Chondrocyte (in vitro differentiated cells): ENCODE measurements at regions not wholly inside any gene's neighbourhood (a gene's known extent, or its start where the extent isn't known, plus 50 kb on each side); places are given as distances from the start of the nearest gene placed in this dataset.

Experiments used
- DNase-seq: peaks from one replicate; pipeline ENCODE4 v3.0.0; 2021; ENCODE audit warnings: mixed read lengths, low spot score
- H3K27ac Mint-ChIP-seq: one replicate; pipeline ENCODE4 v1.8.0; 2021; ENCODE audit warnings: mild to moderate bottlenecking, moderate library complexity, mixed read lengths; ENCODE audit not compliant: unreplicated experiment
- H3K27me3 Mint-ChIP-seq: 2 replicates; pipeline ENCODE4 v1.8.0; 2021; ENCODE audit warnings: low read depth, mixed read lengths
- H3K36me3 Mint-ChIP-seq: 2 replicates; pipeline ENCODE4 v1.8.0; 2021; ENCODE audit warnings: low read depth, mixed read lengths
- H3K4me1 Mint-ChIP-seq: 2 replicates; pipeline ENCODE4 v1.8.0; 2021; ENCODE audit warnings: low read depth, mild to moderate bottlenecking, mixed read lengths
- H3K4me3 Mint-ChIP-seq: one replicate; pipeline ENCODE4 v1.8.0; 2021; ENCODE audit warnings: mild to moderate bottlenecking, moderate library complexity, mixed read lengths; ENCODE audit not compliant: unreplicated experiment
- H3K9me3 Mint-ChIP-seq: 2 replicates; pipeline ENCODE4 v1.8.0; 2021; ENCODE audit warnings: low read depth, mixed read lengths
- TF ChIP-seq, protein P1 (sequence below): fragments of 200-600 bp; sonication (generic); IDR thresholded peaks from 2 replicates; pipeline ENCODE4 v1.5.0; 2021; ENCODE audit warnings: antibody characterized with exemption, mild to moderate bottlenecking, moderate library complexity

DNA sequence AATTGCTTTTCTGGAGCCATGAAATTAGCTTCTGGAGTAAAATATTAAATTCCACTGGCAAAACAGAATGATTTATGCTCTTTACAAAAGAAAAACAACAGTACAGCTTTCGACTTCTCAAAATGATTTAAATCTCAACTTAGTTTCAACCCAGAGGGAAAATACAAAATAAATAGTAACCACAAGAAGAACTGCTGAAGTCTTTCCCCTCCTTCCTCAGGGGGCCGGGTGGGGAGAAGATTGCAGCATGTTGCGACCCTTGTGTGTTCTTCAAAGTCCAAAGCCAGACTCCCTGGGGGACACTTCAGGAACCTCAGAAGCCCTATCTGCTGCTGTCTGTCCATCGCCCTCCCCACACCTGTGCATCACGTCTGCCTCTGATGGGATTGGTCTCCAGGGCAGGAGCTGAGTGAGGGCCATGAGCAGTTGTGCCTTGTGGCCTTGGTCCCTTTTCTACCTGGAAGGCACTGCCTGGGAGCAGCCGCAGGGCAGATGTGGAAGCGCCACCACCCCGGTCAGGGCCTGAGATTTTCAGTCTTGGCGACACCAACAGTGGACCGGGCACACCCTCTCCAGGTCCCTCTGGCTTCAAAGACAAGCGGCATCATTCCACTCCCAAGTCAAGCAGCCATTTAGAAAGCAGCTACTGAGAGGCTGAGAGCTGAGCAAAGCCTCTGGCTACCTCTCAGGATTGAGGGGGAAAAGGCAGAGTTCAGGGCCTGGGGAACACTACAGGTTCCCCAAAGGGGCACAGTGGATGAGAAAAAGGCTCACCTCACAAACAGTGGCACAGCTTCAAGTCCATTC lies 210.1 kb upstream of the RAB6C start:
- Mint-ChIP-seq H3K4me3 (no peak overlapping the region), H3K9me3 (peaks cover 5% of the 10 kb centered on the region), H3K27ac (no peak overlapping the region), H3K36me3 (no peaks in the 10 kb centered on the region), H3K4me1 (no peaks in the 10 kb centered on the region), H3K27me3 (peaks cover 27% of the 10 kb centered on the region)
- TF ChIP-seq, protein P1, sequence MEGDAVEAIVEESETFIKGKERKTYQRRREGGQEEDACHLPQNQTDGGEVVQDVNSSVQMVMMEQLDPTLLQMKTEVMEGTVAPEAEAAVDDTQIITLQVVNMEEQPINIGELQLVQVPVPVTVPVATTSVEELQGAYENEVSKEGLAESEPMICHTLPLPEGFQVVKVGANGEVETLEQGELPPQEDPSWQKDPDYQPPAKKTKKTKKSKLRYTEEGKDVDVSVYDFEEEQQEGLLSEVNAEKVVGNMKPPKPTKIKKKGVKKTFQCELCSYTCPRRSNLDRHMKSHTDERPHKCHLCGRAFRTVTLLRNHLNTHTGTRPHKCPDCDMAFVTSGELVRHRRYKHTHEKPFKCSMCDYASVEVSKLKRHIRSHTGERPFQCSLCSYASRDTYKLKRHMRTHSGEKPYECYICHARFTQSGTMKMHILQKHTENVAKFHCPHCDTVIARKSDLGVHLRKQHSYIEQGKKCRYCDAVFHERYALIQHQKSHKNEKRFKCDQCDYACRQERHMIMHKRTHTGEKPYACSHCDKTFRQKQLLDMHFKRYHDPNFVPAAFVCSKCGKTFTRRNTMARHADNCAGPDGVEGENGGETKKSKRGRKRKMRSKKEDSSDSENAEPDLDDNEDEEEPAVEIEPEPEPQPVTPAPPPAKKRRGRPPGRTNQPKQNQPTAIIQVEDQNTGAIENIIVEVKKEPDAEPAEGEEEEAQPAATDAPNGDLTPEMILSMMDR, result no peak
- no peak for DNase-seq

DNA sequence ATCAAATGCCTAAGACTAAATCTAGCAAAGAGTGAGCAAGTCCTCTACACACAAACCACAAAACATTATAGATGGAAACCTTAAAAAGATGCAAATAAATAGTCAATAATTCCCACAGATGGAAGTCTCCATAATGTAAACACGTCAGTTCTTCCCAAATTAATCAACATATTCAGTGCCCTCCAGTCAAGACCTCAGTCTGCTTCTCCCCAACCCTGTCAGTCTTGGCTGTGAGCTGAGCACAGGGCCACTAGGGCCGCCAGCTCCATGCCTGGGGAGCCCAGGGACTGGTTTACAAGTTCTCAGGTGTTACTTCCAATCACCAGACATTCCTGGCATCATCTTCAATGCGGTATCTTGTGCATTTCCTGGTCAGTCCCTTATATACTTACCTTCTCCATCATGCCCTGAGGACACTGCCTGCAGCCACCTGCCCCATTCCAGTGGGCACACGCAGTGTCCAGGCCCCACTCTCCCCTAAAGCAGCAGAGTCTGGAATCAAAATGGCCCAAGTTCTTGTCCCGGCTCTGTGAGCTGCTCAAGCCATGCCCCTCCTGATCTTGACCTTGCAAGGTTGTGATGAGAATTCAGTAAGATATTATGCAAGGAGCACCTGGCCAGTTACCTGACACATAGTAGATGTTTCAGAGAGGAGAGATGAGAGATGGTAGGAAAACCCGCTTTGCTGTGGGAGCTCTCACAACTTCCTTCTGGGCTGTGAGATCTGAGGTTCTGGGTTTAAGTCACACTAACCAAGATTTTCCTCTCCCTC lies 207.9 kb upstream of the RAB6C start:
- Mint-ChIP-seq H3K4me3 (no peak overlapping the region), H3K9me3 (peaks cover 5% of the 10 kb centered on the region), H3K36me3 (no peaks in the 10 kb centered on the region)

DNA sequence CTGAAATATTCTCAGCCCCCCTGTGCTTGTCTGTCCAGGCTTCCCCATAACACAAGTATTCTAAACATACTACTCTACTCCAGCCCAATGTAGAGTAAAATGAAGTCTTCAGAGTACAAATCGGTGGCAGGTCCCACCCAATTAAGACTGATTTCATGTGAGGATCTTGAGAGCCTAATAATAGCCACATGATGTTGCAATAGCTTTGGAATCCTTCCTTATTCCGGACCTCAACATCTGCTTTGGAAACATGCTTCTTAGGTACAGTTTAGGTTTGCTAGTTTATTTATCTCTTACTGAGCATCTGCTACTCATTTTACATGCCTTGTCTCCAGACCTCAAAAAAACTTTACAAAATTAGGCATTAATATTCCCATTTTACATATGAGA lies 207.3 kb upstream of the RAB6C start:
- Mint-ChIP-seq H3K9me3 (peaks cover 5% of the 10 kb centered on the region), H3K27me3 (peaks cover 11% of the 10 kb centered on the region), H3K36me3 (no peaks in the 10 kb centered on the region), H3K27ac (no peak overlapping the region), H3K4me1 (no peaks in the 10 kb centered on the region), H3K4me3 (no peak overlapping the region)
- TF ChIP-seq, protein P1, result no peak
- DNase-seq, result no peak

More for the DNA sequence above, 207.9 kb upstream of the RAB6C start:
- DNase-seq, result no peak
- Mint-ChIP-seq H3K27ac (no peak overlapping the region), H3K27me3 (peaks cover 16% of the 10 kb centered on the region), H3K4me1 (no peaks in the 10 kb centered on the region)
- TF ChIP-seq, protein P1, result no peak

- H3K27ac Mint-ChIP-seq, result no peak overlapping the region
- H3K36me3 Mint-ChIP-seq, result no peaks in the 10 kb centered on the region
- no peak overlapping the region for H3K4me3 Mint-ChIP-seq
- TF ChIP-seq, protein P1, result no peak
- peaks cover 5% of the 10 kb centered on the region for H3K9me3 Mint-ChIP-seq
- H3K4me1 Mint-ChIP-seq, result no peaks in the 10 kb centered on the region
- no peak for DNase-seq
- H3K27me3 Mint-ChIP-seq, result peaks cover 5% of the 10 kb centered on the region
Observed at GRCh38 chr2:129775952-129776653, 203.4 kb upstream of the RAB6C start.

DNA sequence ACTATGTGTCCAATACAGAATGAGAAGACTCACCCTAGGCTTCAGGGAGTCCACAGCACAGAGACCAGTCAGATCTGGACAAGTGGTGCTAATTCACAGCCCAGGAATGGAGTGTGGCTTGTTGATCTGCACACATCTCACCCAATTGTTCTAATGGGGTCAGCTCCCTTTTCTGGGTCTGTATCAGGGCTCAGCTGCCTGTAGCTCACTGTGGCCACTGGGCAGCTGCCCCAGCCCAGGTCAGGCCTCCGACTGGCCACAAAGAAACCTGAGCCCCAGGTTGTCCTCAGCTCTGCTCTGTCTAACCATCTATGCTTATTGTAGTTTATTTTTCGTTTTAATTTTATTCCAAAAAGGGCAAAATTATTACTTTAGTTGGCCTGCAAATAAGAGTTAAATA lies 202.3 kb upstream of the RAB6C start:
- DNase-seq, result no peak
- Mint-ChIP-seq H3K4me3 (no peak overlapping the region), H3K36me3 (no peaks in the 10 kb centered on the region), H3K27me3 (peaks cover 11% of the 10 kb centered on the region), H3K4me1 (no peaks in the 10 kb centered on the region), H3K27ac (no peak overlapping the region), H3K9me3 (peaks cover 5% of the 10 kb centered on the region)
- TF ChIP-seq, protein P1, result no peak
